Muscle of leg (tissue), 3 donors: ENCODE measurements at regions not wholly inside any gene's neighbourhood (a gene's known extent, or its start where the extent isn't known, plus 50 kb on each side); places are given as distances from the start of the nearest gene placed in this dataset.

Experiments used
- DNase-seq: peaks from one replicate; pipeline ENCODE4 v3.0.0; 2013
- H3K27ac ChIP-seq: one replicate; pipeline ENCODE4 v1.5.1; 2013; ENCODE audit warnings: mild to moderate bottlenecking, low read length, control low read depth
- H3K27me3 ChIP-seq: one replicate; pipeline ENCODE4 v1.6.1; 2013; ENCODE audit warnings: low read length; ENCODE audit not compliant: control insufficient read depth, insufficient read depth
- H3K36me3 ChIP-seq: one replicate; pipeline ENCODE4 v1.6.1; 2013; ENCODE audit warnings: low read length; ENCODE audit not compliant: control insufficient read depth, insufficient read depth
- H3K4me1 ChIP-seq: one replicate; pipeline ENCODE4 v1.6.1; 2013; ENCODE audit warnings: low read length; ENCODE audit not compliant: control insufficient read depth, insufficient read depth
- H3K4me3 ChIP-seq: one replicate; pipeline ENCODE4 v1.5.1; 2013; ENCODE audit warnings: low read length, control low read depth
- H3K9me3 ChIP-seq: replicated peaks from 2 replicates; pipeline ENCODE4 v1.6.1; 2013; ENCODE audit warnings: low read depth, low read length; ENCODE audit not compliant: control insufficient read depth
- WGBS: methylation state at CpG from one replicate; pipeline ENCODE4 v1.1.5; 2013; ENCODE audit warnings: missing lambda C conversion rate; ENCODE audit not compliant: insufficient coverage; 5-methylcytosine and 5-hydroxymethylcytosine counted together

DNA sequence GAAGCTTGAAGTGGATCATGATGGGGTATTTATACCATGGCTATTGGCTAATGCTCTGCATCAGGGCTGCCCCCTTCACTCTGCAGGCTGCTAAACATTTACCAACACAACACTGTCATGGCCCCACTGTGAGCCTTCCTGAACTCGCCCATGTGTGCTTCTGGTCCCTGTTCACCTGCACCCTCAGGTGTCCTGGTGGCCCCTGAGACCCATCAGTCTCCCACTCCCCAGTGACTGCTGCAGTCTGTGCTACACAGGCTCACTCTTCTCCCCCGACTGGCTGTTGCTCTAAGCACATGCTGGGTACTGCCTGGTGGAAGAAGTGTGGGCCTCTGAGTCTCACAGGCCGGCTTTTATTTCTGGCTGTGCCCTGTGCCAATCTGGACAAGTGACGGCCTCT, 183.0 kb upstream of the HS6ST1 start:
- Histone ChIP-seq H3K27ac (no peak overlapping the region), H3K4me1 (peaks cover 44% of the 10 kb centered on the region), H3K9me3 (no peaks in the 10 kb centered on the region), H3K27me3 (no peaks in the 10 kb centered on the region), H3K4me3 (no peak overlapping the region), H3K36me3 (no peaks in the 10 kb centered on the region)
- DNase-seq = no peak
- WGBS = 76% methylated on average over 2 of the region's 4 CpGs

DNA sequence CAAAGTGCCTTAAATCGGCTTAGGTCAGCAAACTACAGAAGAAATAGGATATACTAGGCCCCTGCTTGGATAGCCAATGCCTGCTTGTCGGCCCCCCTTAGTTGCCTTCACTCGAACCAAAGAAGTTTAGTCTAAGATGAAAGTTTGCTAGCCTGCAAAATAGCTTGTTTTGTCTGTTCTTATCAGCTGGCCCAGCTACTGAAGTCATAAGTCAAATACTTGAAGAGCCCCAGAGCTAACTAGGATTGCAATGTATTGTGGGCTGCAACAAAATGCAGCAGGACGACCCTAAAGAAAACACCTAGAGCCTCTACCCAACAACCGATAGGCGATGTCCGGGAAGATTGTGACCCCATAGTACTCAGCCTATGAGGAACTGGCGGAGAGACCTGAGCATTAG, 183.5 kb upstream of the HS6ST1 start:
- WGBS = 92% methylated on average over 2 of the region's 8 CpGs
- Histone ChIP-seq H3K4me1 (peaks cover 44% of the 10 kb centered on the region), H3K27me3 (no peaks in the 10 kb centered on the region), H3K36me3 (no peaks in the 10 kb centered on the region), H3K9me3 (no peaks in the 10 kb centered on the region), H3K27ac (no peak overlapping the region), H3K4me3 (no peak overlapping the region)
- no peak for DNase-seq

DNA sequence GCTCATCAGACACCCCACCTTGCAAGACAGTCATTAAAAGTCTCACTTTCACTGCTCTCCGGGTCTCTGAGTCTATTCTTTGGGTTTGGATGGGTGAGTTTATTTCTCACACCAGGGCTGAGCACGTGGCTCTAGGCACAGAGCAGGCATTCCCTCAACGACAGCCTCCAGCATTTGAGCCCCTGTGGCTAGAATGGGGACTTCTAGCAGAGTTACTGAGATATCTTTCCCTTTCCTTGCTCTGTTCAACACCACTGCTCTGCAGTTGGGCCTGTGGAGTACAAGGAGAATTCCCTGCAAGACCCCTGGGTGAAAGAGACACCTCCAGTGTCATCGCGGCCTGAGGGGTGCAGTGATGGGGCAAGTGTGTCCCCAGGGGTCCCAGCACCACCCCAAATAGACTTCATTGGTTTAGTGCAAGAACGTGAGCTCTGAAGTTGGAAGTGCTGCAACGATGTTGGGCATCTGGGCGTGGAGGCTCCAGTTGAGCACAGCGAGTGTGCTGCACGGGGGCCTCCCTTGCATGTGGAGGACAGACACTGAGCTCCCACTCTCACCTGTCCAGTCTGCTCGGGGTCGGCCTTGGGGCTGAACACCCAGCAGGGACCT, 184.1 kb upstream of the HS6ST1 start:
- Histone ChIP-seq H3K27me3 (no peaks in the 10 kb centered on the region), H3K36me3 (no peaks in the 10 kb centered on the region), H3K27ac (no peak overlapping the region), H3K4me3 (no peak overlapping the region), H3K4me1 (peaks cover 44% of the 10 kb centered on the region), H3K9me3 (no peaks in the 10 kb centered on the region)
- no peak for DNase-seq
- WGBS = 86% methylated on average over 9 of the region's 12 CpGs

DNA sequence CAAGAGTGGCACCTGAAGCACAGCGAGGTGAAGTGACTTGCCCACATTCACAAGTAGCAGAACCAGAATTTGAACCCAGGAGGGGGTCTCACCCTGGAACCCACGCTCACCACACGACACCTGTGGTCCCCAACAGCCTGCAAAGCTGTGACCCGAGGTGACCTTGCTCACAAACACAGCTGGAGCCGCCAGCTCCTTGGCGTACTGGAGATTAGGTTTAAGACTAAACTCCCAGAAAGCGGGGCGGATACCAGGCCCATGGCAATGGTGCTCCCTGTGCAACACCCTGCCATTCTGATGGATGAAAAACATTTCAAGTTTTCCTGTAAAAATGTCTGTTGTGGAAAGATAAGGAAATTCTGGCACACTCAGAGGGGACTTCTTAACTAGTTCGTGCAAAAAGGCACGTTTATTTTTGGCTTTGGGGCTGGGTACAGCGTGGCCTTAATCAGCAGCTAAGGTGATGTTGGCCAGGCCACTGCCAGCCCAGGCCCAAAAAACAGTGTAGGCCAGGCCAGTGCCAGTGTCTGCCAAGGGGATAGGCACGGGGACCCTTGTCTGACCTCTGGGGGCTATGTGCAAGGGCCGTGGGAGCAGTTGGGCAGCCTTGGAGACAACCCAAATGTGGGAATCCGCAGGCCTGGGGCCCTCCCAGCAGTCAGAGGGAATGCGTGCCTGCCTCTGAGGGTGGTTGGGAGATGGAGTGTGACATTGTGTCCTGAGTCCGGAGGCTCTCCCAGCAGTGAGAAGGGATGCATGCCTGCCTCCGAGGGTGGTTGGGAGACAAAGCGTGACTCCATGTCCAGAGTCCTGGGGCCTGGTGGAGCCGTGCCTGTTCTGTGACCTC, 185.0 kb upstream of the HS6ST1 start:
- H3K27ac ChIP-seq = no peak overlapping the region
- no peaks in the 10 kb centered on the region for H3K27me3 ChIP-seq
- no peaks in the 10 kb centered on the region for H3K36me3 ChIP-seq
- H3K4me3 ChIP-seq = no peak overlapping the region
- peaks cover 44% of the 10 kb centered on the region for H3K4me1 ChIP-seq
- DNase-seq = no peak
- WGBS = 84% methylated on average over 19 of the region's 19 CpGs
- no peaks in the 10 kb centered on the region for H3K9me3 ChIP-seq

DNA sequence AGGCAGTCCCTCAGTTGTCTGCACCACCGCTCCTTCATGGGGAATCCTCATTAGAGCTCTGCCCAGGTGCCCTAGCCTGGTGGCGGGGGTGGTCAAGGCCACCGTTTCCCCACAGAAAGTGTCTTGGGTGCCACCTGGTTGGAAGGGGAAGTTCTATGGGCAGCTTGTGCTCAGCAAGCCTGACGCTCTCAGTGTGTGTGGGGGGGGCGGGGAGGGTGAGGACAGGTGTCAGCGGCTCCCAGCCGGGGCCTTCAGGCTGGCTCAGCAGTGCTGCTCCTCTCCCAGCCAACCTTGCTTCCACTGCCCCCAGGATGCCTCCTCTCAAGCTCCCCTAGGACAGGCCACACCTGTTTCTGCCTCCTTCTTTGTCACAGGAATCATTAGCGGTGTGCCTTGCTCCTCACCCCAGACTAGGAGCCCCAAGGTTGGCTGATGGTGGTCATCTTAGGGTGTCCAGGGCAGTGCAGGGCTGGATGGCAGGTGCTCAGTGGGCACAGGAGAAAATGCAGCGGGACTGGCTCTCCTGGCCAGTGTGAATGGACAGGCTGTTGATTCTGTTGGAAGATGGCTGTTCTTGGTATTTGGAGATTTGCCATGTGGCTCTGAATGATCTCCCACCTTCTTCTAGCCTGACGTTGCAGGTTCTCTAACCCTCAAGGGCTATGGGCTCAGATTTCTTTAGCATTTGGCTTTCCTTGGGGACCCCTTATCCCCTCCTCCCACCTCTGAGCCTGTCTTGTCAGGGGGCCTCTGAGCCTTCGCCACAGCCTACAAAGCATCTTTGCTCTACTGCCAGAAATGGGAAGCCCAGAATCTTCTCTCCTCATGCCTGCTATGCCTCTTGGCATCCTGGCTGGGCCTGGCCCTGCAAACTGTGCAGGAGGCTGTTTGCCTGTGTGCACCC, 185.8 kb upstream of the HS6ST1 start:
- H3K27ac ChIP-seq = no peak overlapping the region
- no peaks in the 10 kb centered on the region for H3K9me3 ChIP-seq
- 75% methylated on average over 3 of the region's 11 CpGs for WGBS
- no peaks in the 10 kb centered on the region for H3K27me3 ChIP-seq
- no peak for DNase-seq
- no peak overlapping the region for H3K4me3 ChIP-seq
- H3K36me3 ChIP-seq = no peaks in the 10 kb centered on the region
- H3K4me1 ChIP-seq = peaks cover 42% of the 10 kb centered on the region

DNA sequence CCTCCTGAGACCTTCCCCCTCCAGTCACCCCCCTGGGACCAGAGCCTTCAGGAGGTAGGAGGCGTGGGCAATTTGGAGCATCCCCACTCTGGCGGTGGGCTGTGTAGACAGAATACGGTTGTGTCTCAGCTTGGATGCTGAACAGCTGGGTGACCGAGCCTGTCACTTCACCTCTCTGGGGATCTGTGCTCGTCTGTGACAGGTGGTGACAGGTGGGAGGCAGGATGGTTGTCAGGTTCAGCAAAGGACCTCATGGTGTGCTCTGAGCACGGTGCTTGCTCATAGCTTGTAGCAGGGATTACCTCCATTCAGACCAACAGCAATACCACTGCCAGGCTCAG, 186.5 kb upstream of the HS6ST1 start:
- no peak for DNase-seq
- Histone ChIP-seq H3K4me1 (peaks cover 36% of the 10 kb centered on the region), H3K27ac (no peak overlapping the region), H3K4me3 (no peak overlapping the region), H3K27me3 (no peaks in the 10 kb centered on the region), H3K9me3 (no peaks in the 10 kb centered on the region), H3K36me3 (no peaks in the 10 kb centered on the region)
- WGBS = 67% methylated on average over 2 of the region's 6 CpGs

DNA sequence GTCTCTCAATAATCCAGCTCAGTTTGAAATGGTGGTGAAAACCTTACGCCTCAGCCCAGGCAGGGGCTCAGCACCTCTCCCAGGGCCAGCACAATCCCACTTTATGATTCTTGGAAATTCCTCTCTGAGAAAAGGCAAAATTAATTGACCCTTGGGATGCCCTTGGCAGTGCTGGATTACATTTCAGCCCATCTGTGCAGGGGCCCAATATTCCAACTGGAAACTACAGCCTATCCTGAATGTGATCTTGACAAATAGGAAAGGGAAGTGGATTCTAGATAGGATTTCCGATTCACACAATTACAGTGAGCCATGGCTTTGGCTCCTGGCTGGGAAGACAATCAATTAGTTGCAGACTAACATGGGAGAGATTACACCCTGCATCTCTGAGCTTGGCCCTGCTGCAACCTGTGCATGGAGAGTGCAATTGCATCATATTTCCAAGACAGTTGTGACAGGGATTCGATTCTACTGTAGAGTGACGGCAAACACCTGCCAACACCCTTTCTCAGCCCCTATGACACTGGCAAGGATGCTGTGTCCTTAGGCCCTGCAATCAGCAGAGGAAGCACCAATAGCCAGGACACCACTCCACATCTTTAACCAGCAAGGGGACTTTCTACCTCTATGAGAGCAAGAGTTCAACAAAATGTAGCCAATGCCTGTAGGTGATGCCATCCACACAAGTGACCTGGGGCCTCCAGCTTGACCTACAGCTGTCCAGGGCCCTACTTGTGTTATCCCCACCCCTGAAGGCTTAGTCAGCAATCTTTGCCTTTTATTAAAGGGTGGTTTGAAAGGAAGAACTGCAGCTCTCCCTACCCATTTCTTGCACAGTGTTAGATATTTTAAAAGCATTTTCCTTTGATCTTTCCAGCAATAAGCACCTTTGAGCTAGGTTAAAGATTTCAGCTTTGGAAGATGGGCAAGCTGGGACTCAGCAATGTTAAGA, 187.2 kb upstream of the HS6ST1 start:
- 19% methylated on average over 2 of the region's 4 CpGs for WGBS
- Histone ChIP-seq H3K27me3 (no peaks in the 10 kb centered on the region), H3K36me3 (no peaks in the 10 kb centered on the region), H3K4me3 (no peak overlapping the region), H3K27ac (no peak overlapping the region), H3K4me1 (peaks cover 32% of the 10 kb centered on the region), H3K9me3 (no peaks in the 10 kb centered on the region)
- peak; percentile 65 for DNase-seq

DNA sequence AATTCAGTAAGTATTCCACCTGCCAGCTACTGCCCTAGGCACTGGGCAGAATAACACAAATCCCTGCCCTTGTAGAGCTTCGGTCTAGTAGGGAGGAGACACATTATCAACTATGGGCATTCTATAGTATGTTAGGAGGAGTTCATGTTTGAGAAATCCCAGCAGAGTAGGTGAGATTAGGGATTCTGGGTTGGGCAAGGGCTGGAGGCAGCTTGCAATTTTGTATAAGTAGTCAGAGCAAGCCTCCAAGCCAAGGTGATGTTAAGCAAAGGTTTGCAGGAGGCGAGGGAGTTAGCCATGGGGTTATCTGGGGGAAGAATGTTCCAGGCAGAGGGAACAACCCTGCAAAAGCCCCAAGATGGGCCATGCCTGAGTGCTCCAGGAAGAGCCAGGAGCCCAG, 187.9 kb upstream of the HS6ST1 start:
- Histone ChIP-seq H3K9me3 (no peaks in the 10 kb centered on the region), H3K36me3 (no peaks in the 10 kb centered on the region), H3K27me3 (peaks cover 2% of the 10 kb centered on the region), H3K4me1 (peaks cover 26% of the 10 kb centered on the region), H3K4me3 (no peak overlapping the region), H3K27ac (no peak overlapping the region)
- no peak for DNase-seq
- WGBS = 80% methylated on average over 1 of the region's 2 CpGs

DNA sequence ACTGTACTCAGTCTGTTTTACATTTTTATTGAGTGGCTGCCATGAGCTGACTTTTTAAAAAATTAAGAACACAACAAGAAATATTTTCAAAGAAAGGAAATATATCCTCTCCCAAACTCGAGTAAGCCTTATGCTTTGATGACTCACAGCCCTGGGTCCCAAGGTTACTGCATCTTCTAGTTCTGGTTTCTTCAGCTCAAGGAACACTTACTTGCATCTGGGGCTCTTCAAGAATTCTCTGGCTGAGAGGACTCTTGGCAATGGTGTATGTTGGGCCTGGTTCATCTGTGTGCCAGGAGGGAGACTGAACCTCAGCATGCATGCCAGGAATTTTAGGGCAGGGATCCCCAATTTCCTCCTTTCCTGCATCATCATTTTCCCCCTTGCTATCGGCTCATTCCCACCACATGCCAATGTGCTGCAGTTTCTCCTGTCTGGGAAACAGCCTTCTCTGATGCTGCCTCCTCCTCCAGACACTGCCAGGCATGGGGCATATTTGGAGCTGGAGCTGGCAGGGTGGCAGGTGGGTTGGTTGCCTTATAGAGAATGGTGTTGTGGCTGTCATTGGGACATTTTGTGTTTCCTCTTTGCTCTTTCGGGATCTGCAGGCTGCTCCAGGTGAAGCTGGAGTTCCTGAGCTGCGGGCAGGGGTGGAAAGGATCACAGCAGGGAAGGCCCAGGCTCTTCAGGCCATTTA, 192.2 kb upstream of the HS6ST1 start:
- no peak for DNase-seq
- H3K27me3 ChIP-seq = peaks cover 2% of the 10 kb centered on the region
- H3K36me3 ChIP-seq = no peaks in the 10 kb centered on the region
- H3K9me3 ChIP-seq = no peaks in the 10 kb centered on the region
- H3K4me3 ChIP-seq = no peak overlapping the region
- H3K27ac ChIP-seq = no peak overlapping the region
- peaks cover 19% of the 10 kb centered on the region for H3K4me1 ChIP-seq
- 66% methylated on average over 4 of the region's 4 CpGs for WGBS
